NT2/D1 (cell line): ENCODE measurements at regions not wholly inside any gene's neighbourhood (a gene's known extent, or its start where the extent isn't known, plus 50 kb on each side); places are given as distances from the start of the nearest gene placed in this dataset.

Source experiments
- DNase-seq: peaks from one replicate; pipeline ENCODE4 v3.0.0-alpha.2; 2011; ENCODE audit warnings: low read depth, low spot score
- H3K27me3 ChIP-seq: 2 replicates; pipeline ENCODE4 v1.6.0; 2011; ENCODE audit warnings: mild to moderate bottlenecking; ENCODE audit not compliant: insufficient read length, insufficient read depth
- H3K36me3 ChIP-seq: 2 replicates; pipeline ENCODE4 v1.6.1; 2011; ENCODE audit warnings: mild to moderate bottlenecking, low read length, mixed read lengths; ENCODE audit not compliant: insufficient read depth, insufficient read length
- H3K4me1 ChIP-seq: 2 replicates; pipeline ENCODE4 v1.5.1; 2011; ENCODE audit not compliant: insufficient read depth, insufficient read length
- H3K4me3 ChIP-seq: 2 replicates; pipeline ENCODE4 v1.5.1; 2011; ENCODE audit warnings: low read depth; ENCODE audit not compliant: insufficient read length
- H3K9ac ChIP-seq: 2 replicates; pipeline ENCODE4 v1.6.0; 2011; ENCODE audit warnings: low read depth; ENCODE audit not compliant: insufficient read length
- H3K9me3 ChIP-seq: 2 replicates; pipeline ENCODE4 v1.5.1; 2011; ENCODE audit warnings: mild to moderate bottlenecking, low read length; ENCODE audit not compliant: insufficient read depth
- SUZ12 ChIP-seq: IDR thresholded peaks from 2 replicates; pipeline ENCODE4 v1.6.1; 2011; ENCODE audit not compliant: insufficient read length, insufficient read depth; ENCODE audit errors: extremely low read depth
- YY1 ChIP-seq: IDR thresholded peaks from 2 replicates; pipeline ENCODE4 v1.6.1; 2011; ENCODE audit not compliant: insufficient read length, insufficient read depth
- ZNF274 ChIP-seq: IDR thresholded peaks from 2 replicates; pipeline ENCODE4 v1.6.1; 2011; ENCODE audit warnings: mild to moderate bottlenecking, low read depth, low read length

GRCh38 chr13:74336546-74336945 lies 202.3 kb upstream of the KLF12 start:
- no peak overlapping the region for H3K9ac ChIP-seq
- no peaks in the 10 kb centered on the region for H3K9me3 ChIP-seq
- TF ChIP-seq SUZ12 (no peak), YY1 (no peak), ZNF274 (no peak)
- DNase-seq: no peak
- no peaks in the 10 kb centered on the region for H3K36me3 ChIP-seq
- no peaks in the 10 kb centered on the region for H3K27me3 ChIP-seq
- no peak overlapping the region for H3K4me3 ChIP-seq
- H3K4me1 ChIP-seq: no peaks in the 10 kb centered on the region

GRCh38 chr13:74335370-74335769 lies 201.2 kb upstream of the KLF12 start:
- Histone ChIP-seq H3K36me3 (no peaks in the 10 kb centered on the region), H3K4me1 (no peaks in the 10 kb centered on the region), H3K27me3 (no peaks in the 10 kb centered on the region), H3K9ac (no peak overlapping the region), H3K4me3 (no peak overlapping the region), H3K9me3 (no peaks in the 10 kb centered on the region)
- DNase-seq: no peak
- TF ChIP-seq YY1 (no peak), ZNF274 (no peak), SUZ12 (no peak)

DNA sequence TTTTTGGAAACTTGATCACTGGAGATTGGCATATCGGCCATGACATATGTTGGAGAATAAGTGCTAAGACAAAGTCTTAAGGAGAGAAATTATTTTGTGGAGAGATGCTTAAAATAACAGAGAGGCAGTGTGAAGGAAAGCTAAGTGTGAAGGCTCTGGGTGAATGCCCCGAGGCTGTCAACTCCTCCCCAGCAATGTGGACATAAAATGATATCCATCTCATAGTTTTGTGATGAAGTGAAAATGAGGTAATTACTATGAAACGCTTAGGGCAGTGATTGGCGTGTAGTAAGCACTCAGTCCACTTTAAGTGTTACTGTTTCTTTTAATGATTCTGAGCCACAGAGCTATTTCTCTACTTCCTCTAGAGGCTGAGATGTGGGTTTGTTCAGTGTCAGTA lies 195.8 kb upstream of the KLF12 start:
- Histone ChIP-seq H3K9me3 (no peaks in the 10 kb centered on the region), H3K27me3 (no peaks in the 10 kb centered on the region), H3K4me3 (no peak overlapping the region), H3K9ac (no peak overlapping the region), H3K36me3 (no peaks in the 10 kb centered on the region), H3K4me1 (no peaks in the 10 kb centered on the region)
- TF ChIP-seq SUZ12 (no peak), YY1 (no peak), ZNF274 (no peak)
- DNase-seq: no peak

DNA sequence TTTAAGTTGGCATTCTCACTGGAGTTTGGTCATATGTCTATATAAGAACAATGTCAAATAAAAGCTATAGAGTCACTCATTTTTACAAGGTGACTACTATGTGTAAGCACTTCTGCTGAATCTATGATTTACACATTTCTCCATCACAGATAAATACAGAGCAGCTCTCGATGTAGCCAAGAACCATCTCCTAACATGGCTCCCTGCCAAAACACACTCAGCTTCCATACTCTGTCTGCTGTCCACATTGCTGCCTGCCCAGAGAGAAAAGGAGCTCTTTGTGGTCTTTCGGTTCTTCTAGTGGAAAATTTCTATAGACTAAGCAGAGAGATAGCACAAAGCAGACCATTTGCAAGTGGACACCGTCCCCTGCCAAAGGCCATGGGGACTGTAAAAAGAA lies 190.9 kb upstream of the KLF12 start:
- H3K9ac ChIP-seq: no peak overlapping the region
- no peaks in the 10 kb centered on the region for H3K4me1 ChIP-seq
- no peaks in the 10 kb centered on the region for H3K9me3 ChIP-seq
- TF ChIP-seq SUZ12 (no peak), YY1 (no peak), ZNF274 (no peak)
- no peaks in the 10 kb centered on the region for H3K36me3 ChIP-seq
- H3K4me3 ChIP-seq: no peak overlapping the region
- DNase-seq: no peak
- H3K27me3 ChIP-seq: no peaks in the 10 kb centered on the region

GRCh38 chr13:74324338-74324737 lies 190.1 kb upstream of the KLF12 start:
- Histone ChIP-seq H3K4me3 (no peak overlapping the region), H3K4me1 (no peaks in the 10 kb centered on the region), H3K9me3 (no peaks in the 10 kb centered on the region), H3K36me3 (no peaks in the 10 kb centered on the region), H3K9ac (no peak overlapping the region), H3K27me3 (no peaks in the 10 kb centered on the region)
- TF ChIP-seq SUZ12 (no peak), ZNF274 (no peak), YY1 (no peak)
- no peak for DNase-seq

GRCh38 chr13:74322562-74322961 lies 188.4 kb upstream of the KLF12 start:
- Histone ChIP-seq H3K4me1 (no peaks in the 10 kb centered on the region), H3K9me3 (no peaks in the 10 kb centered on the region), H3K9ac (no peak overlapping the region), H3K27me3 (no peaks in the 10 kb centered on the region), H3K36me3 (no peaks in the 10 kb centered on the region), H3K4me3 (no peak overlapping the region)
- TF ChIP-seq ZNF274: no peak
- no peak for TF ChIP-seq SUZ12
- no peak for TF ChIP-seq YY1
- DNase-seq: no peak

- Histone ChIP-seq H3K9me3 (no peaks in the 10 kb centered on the region), H3K9ac (no peak overlapping the region), H3K4me1 (no peaks in the 10 kb centered on the region), H3K36me3 (no peaks in the 10 kb centered on the region), H3K27me3 (no peaks in the 10 kb centered on the region), H3K4me3 (no peak overlapping the region)
- DNase-seq: no peak
- TF ChIP-seq ZNF274: no peak
- TF ChIP-seq SUZ12: no peak
- no peak for TF ChIP-seq YY1
These were observed 186.1 kb upstream of the KLF12 start for GRCh38 chr13:74320282-74320681.

GRCh38 chr13:74316547-74316946 lies 182.3 kb upstream of the KLF12 start:
- Histone ChIP-seq H3K36me3 (no peaks in the 10 kb centered on the region), H3K27me3 (no peaks in the 10 kb centered on the region), H3K9me3 (no peaks in the 10 kb centered on the region), H3K4me3 (no peak overlapping the region), H3K9ac (no peak overlapping the region), H3K4me1 (no peaks in the 10 kb centered on the region)
- TF ChIP-seq SUZ12: no peak
- TF ChIP-seq YY1: no peak
- no peak for TF ChIP-seq ZNF274
- no peak for DNase-seq
